IMR-90 (cell line): ENCODE measurements at regions not wholly inside any gene's neighbourhood (a gene's known extent, or its start where the extent isn't known, plus 50 kb on each side); places are given as distances from the start of the nearest gene placed in this dataset.

Experiments used
- ATAC-seq: fragments of 200-7000 bp; cut with Tn5 transposase; 2 replicates; pipeline ENCODE4 v1.9.1; 2020; ENCODE audit warnings: low read depth, mild to moderate bottlenecking, moderate library complexity
- BruUV-seq: library from RNA; stranded (reverse); fragments of 400-500 nt; replicated peaks from 2 replicates; lab custom pipeline; 2021; lab: Mats Ljungman, UMichigan
- CTCF ChIA-PET: fragments of 300-600 bp; formaldehyde crosslinking; extraction: SDS; loops from one replicate; lab custom pipeline; 2021; ENCODE audit warnings: antibody characterized with exemption; lab: Yijun Ruan, JAX
- POLR2A ChIA-PET: fragments of 300-600 bp; sonication (Branson Sonifier 250); formaldehyde crosslinking; loops from one replicate; lab custom pipeline; 2022; ENCODE audit warnings: antibody characterized with exemption; ENCODE audit not compliant: unreplicated experiment; lab: Charles Lee
- DNase-seq: peaks from one replicate; pipeline ENCODE4 v3.0.0; 2013
- H2AFZ ChIP-seq: replicated peaks from 2 replicates; pipeline ENCODE3; 2013; ENCODE audit warnings: low read length, mild to moderate bottlenecking; ENCODE audit not compliant: poor library complexity
- H2AK5ac ChIP-seq: 2 replicates; pipeline ENCODE4 v1.6.1; 2013; ENCODE audit warnings: low read depth, low read length, inconsistent platforms
- H2AK9ac ChIP-seq: replicated peaks from 2 replicates; pipeline ENCODE3; 2013; ENCODE audit warnings: mild to moderate bottlenecking, low read depth, low read length, moderate library complexity; ENCODE audit not compliant: poor library complexity
- H2BK120ac ChIP-seq: 2 replicates; pipeline ENCODE4 v1.6.1; 2013; ENCODE audit warnings: low read depth, low read length, inconsistent platforms
- H2BK15ac ChIP-seq: 3 replicates; pipeline ENCODE4 v1.6.1; 2013; ENCODE audit warnings: low read depth, low read length, inconsistent platforms
- H2BK20ac ChIP-seq: 2 replicates; pipeline ENCODE4 v1.6.1; 2013; ENCODE audit warnings: low read depth, mild to moderate bottlenecking, inconsistent platforms, low read length, moderate library complexity
- H2BK5ac ChIP-seq: 2 replicates; pipeline ENCODE4 v1.6.1; 2013; ENCODE audit warnings: mild to moderate bottlenecking, low read depth, low read length, inconsistent platforms; ENCODE audit not compliant: poor library complexity, severe bottlenecking
- H3K14ac ChIP-seq: replicated peaks from 2 replicates; pipeline ENCODE4 v1.6.1; 2013; ENCODE audit warnings: low read depth, low read length, inconsistent platforms
- H3K18ac ChIP-seq: 2 replicates; pipeline ENCODE4 v1.6.1; 2013; ENCODE audit warnings: low read depth, low read length, control low read depth
- H3K23ac ChIP-seq: 2 replicates; pipeline ENCODE4 v1.6.1; 2013; ENCODE audit warnings: low read depth, low read length, inconsistent platforms
- H3K27ac ChIP-seq: 2 replicates; pipeline ENCODE4 v1.5.1; 2013; ENCODE audit warnings: mild to moderate bottlenecking, control low read depth, low read length; ENCODE audit not compliant: insufficient read depth
- H3K27me3 ChIP-seq: 2 replicates; pipeline ENCODE4 v1.6.1; 2013; ENCODE audit warnings: low read length; ENCODE audit not compliant: control insufficient read depth, insufficient read depth
- H3K36me3 ChIP-seq: 2 replicates; pipeline ENCODE4 v1.6.1; 2013; ENCODE audit warnings: low read length, mixed read lengths; ENCODE audit not compliant: control insufficient read depth, insufficient read depth
- H3K4ac ChIP-seq: 2 replicates; pipeline ENCODE4 v1.6.1; 2013; ENCODE audit warnings: low read depth, low read length, inconsistent platforms
- H3K4me1 ChIP-seq: 2 replicates; pipeline ENCODE4 v1.6.1; 2013; ENCODE audit warnings: low read length, mixed read lengths; ENCODE audit not compliant: control insufficient read depth, insufficient read depth
- H3K4me2 ChIP-seq: 2 replicates; pipeline ENCODE4 v1.6.1; 2013; ENCODE audit warnings: low read depth, mild to moderate bottlenecking, control low read depth, low read length, moderate library complexity
- H3K4me3 ChIP-seq: 2 replicates; pipeline ENCODE4 v1.5.1; 2013; ENCODE audit warnings: low read depth, mild to moderate bottlenecking, control low read depth, low read length, moderate library complexity; ENCODE audit not compliant: insufficient read depth
- H3K56ac ChIP-seq: 2 replicates; pipeline ENCODE4 v1.6.1; 2013; ENCODE audit warnings: low read length, inconsistent platforms; ENCODE audit not compliant: insufficient read depth; ENCODE audit errors: extremely low read depth
- H3K79me1 ChIP-seq, 2 experiments: 2 replicates each; pipeline ENCODE4 v1.6.1; 2013; ENCODE audit warnings: low read length in 2 of 2, inconsistent platforms in 1 of 2, low read depth in 1 of 2
- H3K9ac ChIP-seq: 2 replicates; pipeline ENCODE4 v1.6.1; 2013; ENCODE audit warnings: low read depth, low read length, control low read depth
- H3K9me1 ChIP-seq: 2 replicates; pipeline ENCODE4 v1.6.1; 2013; ENCODE audit warnings: low read length, inconsistent platforms; ENCODE audit not compliant: insufficient read depth
- H3K9me3 ChIP-seq: 2 replicates; pipeline ENCODE4 v1.6.1; 2013; ENCODE audit warnings: low read length; ENCODE audit not compliant: control insufficient read depth, insufficient read depth
- H4K20me1 ChIP-seq: 2 replicates; pipeline ENCODE4 v1.6.1; 2013; ENCODE audit warnings: low read length, inconsistent platforms; ENCODE audit not compliant: insufficient read depth
- H4K5ac ChIP-seq: 2 replicates; pipeline ENCODE4 v1.6.1; 2013; ENCODE audit warnings: mild to moderate bottlenecking, low read depth, low read length, control low read depth
- H4K8ac ChIP-seq, 2 experiments: 2 replicates each; pipeline ENCODE4 v1.6.1; 2013; ENCODE audit warnings: low read depth in 2 of 2, low read length in 2 of 2, control low read depth in 1 of 2, inconsistent platforms in 1 of 2
- H4K91ac ChIP-seq: 2 replicates; pipeline ENCODE4 v1.6.1; 2013; ENCODE audit warnings: low read depth, low read length, inconsistent platforms; ENCODE audit not compliant: insufficient read depth
- RAD21 ChIP-seq: IDR thresholded peaks from 2 replicates; pipeline ENCODE4 v1.6.1; 2012; ENCODE audit warnings: low read length, improper control_type of control experiment
- WGBS, 2 experiments: methylation state at CpG; one replicate each; pipeline versions ENCODE4 v1.1.5 to v1.1.7; 2013; ENCODE audit warnings: missing lambda C conversion rate in 2 of 2; ENCODE audit not compliant: insufficient read length in 1 of 2; ENCODE audit errors: extremely low coverage in 2 of 2; 5-methylcytosine and 5-hydroxymethylcytosine counted together
- dilution Hi-C: fragments of 300-500 bp; cut with HindIII; formaldehyde crosslinking; loops from one replicate; pipeline ENCODE4 v1.14.3; 2018; ENCODE audit warnings: low sequenced_read_pairs; ENCODE audit not compliant: unreplicated experiment
- in situ Hi-C: fragments of 300-500 bp; cut with MboI; formaldehyde crosslinking; loops from 3 replicates; pipeline ENCODE4 v1.14.3; 2019; ENCODE audit warnings: low sequenced_read_pairs, inconsistent platforms, mixed read lengths
- intact Hi-C: fragments of 100-400 bp; cut with micrococcal nuclease; formaldehyde crosslinking; loops from 2 replicates; pipeline ENCODE4 v1.10.0; 2022

- no peak overlapping the region for H3K4me3 ChIP-seq
- in situ Hi-C loops, result loop anchor here (10.0 kb wide), 1 partner anchor 491 kb away; no protein-coding TSS in a partner anchor
- POLR2A ChIA-PET, result no interaction called here
Observed at GRCh38 chr4:74665346-74665745, 129.0 kb downstream of the BTC start.

More at GRCh38 chr4:74665346-74665745, 129.0 kb downstream of the BTC start:
- no peak overlapping the region for H2BK5ac ChIP-seq
- 0 out of 2 replicates have a peak overlapping the region, but pooled peaks have one; percentile 66 for H3K4ac ChIP-seq
- peaks cover 5% of the 10 kb centered on the region for H3K9me1 ChIP-seq
- intact Hi-C loops (no loop called here), dilution Hi-C loops (no loop called here)
- no peak for DNase-seq
- H3K27ac ChIP-seq, result no peak overlapping the region; the same call in 1 of the 2 replicates
- H3K23ac ChIP-seq, result no peak overlapping the region
- peak overlapping the region; percentile 96; the same call in 2 of the 3 replicates for H2BK15ac ChIP-seq
- H3K18ac ChIP-seq, result peak overlapping the region; percentile 78
- H4K5ac ChIP-seq, result peak overlapping the region; percentile 8; the same call in 1 of the 2 replicates
- H2AK9ac ChIP-seq, result no peak overlapping the region
- 75% methylated on average over 2 of the region's 4 CpGs; no CpG with 5 or more reads in 1 of the 2 experiments for WGBS, 2 experiments
- H3K4me1 ChIP-seq, result peaks cover 8% of the 10 kb centered on the region
- H4K20me1 ChIP-seq, result no peaks in the 10 kb centered on the region
- CTCF ChIA-PET, result interaction anchor here (0.7 kb wide), 1 partner anchor 345 kb away, joined by 3 read pairs; no protein-coding TSS in a partner anchor
- peak overlapping the region; percentile 86 for H2AK5ac ChIP-seq
- H3K36me3 ChIP-seq, result no peaks in the 10 kb centered on the region
- no peak for TF ChIP-seq RAD21
- H3K14ac ChIP-seq, result 0 out of 2 replicates have a peak overlapping the region, but pooled peaks have one; percentile 57
- no peak overlapping the region for H3K56ac ChIP-seq
- H4K8ac ChIP-seq, result peak overlapping the region in 1 of 2 experiments; percentile 41; a peak in 1 of 4 replicates
- BruUV-seq, result no TSS peak
- no peak overlapping the region for H2AFZ ChIP-seq
- no peak overlapping the region for H3K9ac ChIP-seq
- H3K9me3 ChIP-seq, result no peaks in the 10 kb centered on the region
- peak overlapping the region; percentile 74 for H4K91ac ChIP-seq
- no peak overlapping the region for H3K4me2 ChIP-seq
- H2BK20ac ChIP-seq, result no peak overlapping the region
- H2BK120ac ChIP-seq, result peak overlapping the region; percentile 49; the same call in 1 of the 2 replicates
- ATAC-seq, result no peak
- H3K79me1 ChIP-seq, result no peaks in the 10 kb centered on the region
- H3K27me3 ChIP-seq, result no peaks in the 10 kb centered on the region; the same call in 1 of the 2 replicates
